Gastroesophageal sphincter (tissue), 3 donors: ENCODE measurements at regions not wholly inside any gene's neighbourhood (a gene's known extent, or its start where the extent isn't known, plus 50 kb on each side); places are given as distances from the start of the nearest gene placed in this dataset.

Source experiments
- EP300 ChIP-seq: sonication (generic); formaldehyde crosslinking; IDR thresholded peaks from one replicate; pipeline ENCODE4 v1.6.1; 2017; ENCODE audit warnings: antibody characterized with exemption, mild to moderate bottlenecking
- POLR2A ChIP-seq, 2 donors: fragments of 450-650 bp; IDR thresholded peaks; one replicate each; pipeline ENCODE4 v1.6.1; 2017; ENCODE audit warnings: antibody characterized with exemption in 2 of 2, mild to moderate bottlenecking in 2 of 2, moderate library complexity in 1 of 2
- TF ChIP-seq, protein P1 (sequence below), 4 experiments: fragments of 200-600 bp in 2 of 4; fragments of 450-650 bp in 2 of 4; sonication (generic) in 1 of 4; IDR thresholded peaks; one replicate each; pipeline ENCODE4 v1.5.1; 2017 to 2019; ENCODE audit warnings: antibody characterized with exemption in 4 of 4, mild to moderate bottlenecking in 2 of 4, moderate library complexity in 2 of 4

DNA sequence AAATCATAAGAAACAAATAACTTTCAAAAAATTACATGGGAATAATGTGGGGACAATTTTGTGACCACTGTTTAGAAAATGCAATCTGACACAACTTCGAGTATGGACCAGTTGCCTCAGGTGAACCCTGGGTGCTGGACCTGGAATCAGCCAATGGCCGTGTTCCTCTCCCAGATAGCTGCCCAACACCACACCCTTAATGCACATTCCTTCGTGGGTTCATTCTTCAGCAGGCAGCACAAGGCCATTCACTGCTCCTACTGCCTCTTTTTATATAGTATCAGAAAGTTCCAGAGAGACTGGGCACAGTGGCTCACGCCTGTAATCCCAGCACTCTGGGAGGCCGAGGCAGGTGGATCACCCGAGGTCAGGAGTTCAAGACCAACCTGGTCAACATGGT is 89.1 kb upstream of the PARD3 start:
- TF ChIP-seq POLR2A (IDR thresholded peaks at IDR 0.05), result no peak
- TF ChIP-seq, protein P1, sequence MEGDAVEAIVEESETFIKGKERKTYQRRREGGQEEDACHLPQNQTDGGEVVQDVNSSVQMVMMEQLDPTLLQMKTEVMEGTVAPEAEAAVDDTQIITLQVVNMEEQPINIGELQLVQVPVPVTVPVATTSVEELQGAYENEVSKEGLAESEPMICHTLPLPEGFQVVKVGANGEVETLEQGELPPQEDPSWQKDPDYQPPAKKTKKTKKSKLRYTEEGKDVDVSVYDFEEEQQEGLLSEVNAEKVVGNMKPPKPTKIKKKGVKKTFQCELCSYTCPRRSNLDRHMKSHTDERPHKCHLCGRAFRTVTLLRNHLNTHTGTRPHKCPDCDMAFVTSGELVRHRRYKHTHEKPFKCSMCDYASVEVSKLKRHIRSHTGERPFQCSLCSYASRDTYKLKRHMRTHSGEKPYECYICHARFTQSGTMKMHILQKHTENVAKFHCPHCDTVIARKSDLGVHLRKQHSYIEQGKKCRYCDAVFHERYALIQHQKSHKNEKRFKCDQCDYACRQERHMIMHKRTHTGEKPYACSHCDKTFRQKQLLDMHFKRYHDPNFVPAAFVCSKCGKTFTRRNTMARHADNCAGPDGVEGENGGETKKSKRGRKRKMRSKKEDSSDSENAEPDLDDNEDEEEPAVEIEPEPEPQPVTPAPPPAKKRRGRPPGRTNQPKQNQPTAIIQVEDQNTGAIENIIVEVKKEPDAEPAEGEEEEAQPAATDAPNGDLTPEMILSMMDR (IDR thresholded peaks at IDR 0.05), result no peak
- TF ChIP-seq EP300, result no peak
